H9 (cell line): ENCODE measurements at regions not wholly inside any gene's neighbourhood (a gene's known extent, or its start where the extent isn't known, plus 50 kb on each side); places are given as distances from the start of the nearest gene placed in this dataset.

ENCODE experiments used
- DNase-seq: peaks from one replicate; pipeline ENCODE4 v3.0.0-alpha.2; 2017
- H2AFZ ChIP-seq: one replicate; pipeline ENCODE4 v1.6.1; 2013; ENCODE audit warnings: mild to moderate bottlenecking, low read length, control low read depth, moderate library complexity
- H2AK5ac ChIP-seq: 2 replicates; pipeline ENCODE4 v1.6.1; 2013; ENCODE audit warnings: low read length, control low read depth, mixed read lengths; ENCODE audit not compliant: insufficient read length
- H2BK120ac ChIP-seq: one replicate; pipeline ENCODE4 v1.6.1; 2013; ENCODE audit warnings: low read depth, mild to moderate bottlenecking, low read length, control low read depth, inconsistent platforms; ENCODE audit not compliant: poor library complexity, severe bottlenecking
- H2BK12ac ChIP-seq: 2 replicates; pipeline ENCODE4 v1.6.1; 2013; ENCODE audit warnings: low read length, control low read depth, mixed read lengths, low read depth; ENCODE audit not compliant: insufficient read length
- H2BK15ac ChIP-seq: 2 replicates; pipeline ENCODE4 v1.6.1; 2013; ENCODE audit warnings: low read depth, low read length, control low read depth
- H2BK20ac ChIP-seq: one replicate; pipeline ENCODE4 v1.6.1; 2013; ENCODE audit warnings: low read depth, mild to moderate bottlenecking, low read length, control low read depth, inconsistent platforms; ENCODE audit not compliant: poor library complexity, severe bottlenecking
- H2BK5ac ChIP-seq: 2 replicates; pipeline ENCODE4 v1.6.1; 2013; ENCODE audit warnings: low read length, control low read depth, mixed read lengths; ENCODE audit not compliant: insufficient read length
- H3K14ac ChIP-seq: 2 replicates; pipeline ENCODE4 v1.6.1; 2013; ENCODE audit warnings: low read length, control low read depth; ENCODE audit not compliant: insufficient read depth
- H3K18ac ChIP-seq: 2 replicates; pipeline ENCODE4 v1.6.1; 2013; ENCODE audit warnings: low read depth, mild to moderate bottlenecking, mixed read lengths, low read length, control low read depth; ENCODE audit not compliant: insufficient read length
- H3K23ac ChIP-seq: 2 replicates; pipeline ENCODE4 v1.6.1; 2013; ENCODE audit warnings: low read length, control low read depth, mixed read lengths, low read depth; ENCODE audit not compliant: insufficient read length
- H3K23me2 ChIP-seq: 2 replicates; pipeline ENCODE4 v1.6.1; 2013; ENCODE audit warnings: low read depth, mild to moderate bottlenecking, mixed read lengths, low read length, control low read depth; ENCODE audit not compliant: insufficient read length, poor library complexity, severe bottlenecking
- H3K27ac ChIP-seq: 2 replicates; pipeline ENCODE4 v1.5.1; 2013; ENCODE audit warnings: low read length, control low read depth, mixed read lengths, low read depth; ENCODE audit not compliant: insufficient read length
- H3K27me3 ChIP-seq: 2 replicates; pipeline ENCODE4 v1.6.1; 2013; ENCODE audit warnings: low read length, control low read depth, inconsistent platforms; ENCODE audit not compliant: insufficient read depth
- H3K4ac ChIP-seq: 2 replicates; pipeline ENCODE4 v1.6.1; 2013; ENCODE audit warnings: low read depth, mild to moderate bottlenecking, control low read depth, inconsistent platforms, low read length, moderate library complexity
- H3K4me1 ChIP-seq: 2 replicates; pipeline ENCODE4 v1.6.1; 2013; ENCODE audit warnings: low read length, control low read depth, inconsistent platforms; ENCODE audit not compliant: insufficient read depth
- H3K4me2 ChIP-seq: 2 replicates; pipeline ENCODE4 v1.6.1; 2013; ENCODE audit warnings: low read length, control low read depth, mixed read lengths; ENCODE audit not compliant: insufficient read length, insufficient read depth
- H3K56ac ChIP-seq: 2 replicates; pipeline ENCODE4 v1.6.1; 2013; ENCODE audit warnings: low read depth, mild to moderate bottlenecking, mixed read lengths, low read length, control low read depth; ENCODE audit not compliant: insufficient read length
- H3K79me1 ChIP-seq: 2 replicates; pipeline ENCODE4 v1.6.1; 2013; ENCODE audit warnings: low read depth, mild to moderate bottlenecking, moderate library complexity, low read length, control low read depth, inconsistent platforms; ENCODE audit not compliant: insufficient read depth, poor library complexity, severe bottlenecking
- H3K79me2 ChIP-seq: 2 replicates; pipeline ENCODE4 v1.6.1; 2013; ENCODE audit warnings: low read length, control low read depth, inconsistent platforms; ENCODE audit not compliant: insufficient read depth
- H3K9ac ChIP-seq: 2 replicates; pipeline ENCODE4 v1.6.1; 2013; ENCODE audit warnings: low read length, control low read depth, mixed read lengths; ENCODE audit not compliant: insufficient read length; ENCODE audit errors: extremely low read depth
- H3K9me3 ChIP-seq: one replicate; pipeline ENCODE4 v1.6.1; 2013; ENCODE audit warnings: low read depth, low read length, inconsistent platforms; ENCODE audit not compliant: control insufficient read depth
- H3T11ph ChIP-seq: one replicate; pipeline ENCODE4 v1.6.1; 2013; ENCODE audit warnings: mild to moderate bottlenecking, low read length, control low read depth, inconsistent platforms
- H4K20me1 ChIP-seq: one replicate; pipeline ENCODE4 v1.6.1; 2013; ENCODE audit not compliant: control insufficient read depth, insufficient read length, insufficient read depth
- H4K5ac ChIP-seq: 2 replicates; pipeline ENCODE4 v1.6.1; 2013; ENCODE audit warnings: low read depth, mild to moderate bottlenecking, mixed read lengths, low read length, control low read depth; ENCODE audit not compliant: insufficient read length
- H4K8ac ChIP-seq: replicated peaks from 2 replicates; pipeline ENCODE4 v1.6.1; 2013; ENCODE audit warnings: low read length, control low read depth, mixed read lengths, low read depth; ENCODE audit not compliant: insufficient read length
- H4K91ac ChIP-seq: 2 replicates; pipeline ENCODE4 v1.6.1; 2013; ENCODE audit warnings: low read depth, mild to moderate bottlenecking, moderate library complexity, mixed read lengths, low read length, control low read depth; ENCODE audit not compliant: insufficient read length
- H3K27ac Mint-ChIP-seq, 3 experiments: 2 replicates in 2 of 3; 3 replicates in 1 of 3; pipeline ENCODE4 v1.8.0; 2020 to 2021; ENCODE audit warnings: mixed read lengths in 3 of 3, mild to moderate bottlenecking in 1 of 3, moderate library complexity in 1 of 3
- H3K27me3 Mint-ChIP-seq: 2 replicates; pipeline ENCODE4 v1.8.0; 2021; ENCODE audit warnings: low read depth, mild to moderate bottlenecking, moderate library complexity, mixed read lengths
- H3K36me3 Mint-ChIP-seq, 3 experiments: 2 replicates in 2 of 3; 3 replicates in 1 of 3; pipeline ENCODE4 v1.8.0; 2020 to 2021; ENCODE audit warnings: low read depth in 3 of 3, mixed read lengths in 3 of 3; ENCODE audit not compliant: insufficient read depth in 1 of 3
- H3K4me1 Mint-ChIP-seq, 2 experiments: 2 replicates each; pipeline ENCODE4 v1.8.0; 2020; ENCODE audit warnings: mixed read lengths in 2 of 2
- H3K4me3 Mint-ChIP-seq, 2 experiments: 2 replicates in 1 of 2; 3 replicates in 1 of 2; pipeline ENCODE4 v1.8.0; 2020 to 2021; ENCODE audit warnings: mild to moderate bottlenecking in 2 of 2, mixed read lengths in 2 of 2, moderate library complexity in 1 of 2
- H3K9me3 Mint-ChIP-seq, 2 experiments: 2 replicates in 1 of 2; 3 replicates in 1 of 2; pipeline ENCODE4 v1.8.0; 2020; ENCODE audit warnings: mild to moderate bottlenecking in 2 of 2, mixed read lengths in 2 of 2, moderate library complexity in 1 of 2
- WGBS: extraction: QIAGEN DNeasy Blood & Tissue Kit; methylation state at CpG from one replicate; pipeline ENCODE4 v1.1.7; 2013; ENCODE audit warnings: missing lambda C conversion rate, low lambda C conversion rate, mixed read lengths; ENCODE audit not compliant: insufficient read length; ENCODE audit errors: extremely low coverage; 5-methylcytosine and 5-hydroxymethylcytosine counted together
- TF ChIP-seq, protein P1 (sequence below): fragments of 200-600 bp; sonication (generic); conservative IDR thresholded peaks from 3 replicates; pipeline ENCODE4 v1.8.0; 2021; ENCODE audit warnings: antibody characterized with exemption, mild to moderate bottlenecking

DNA sequence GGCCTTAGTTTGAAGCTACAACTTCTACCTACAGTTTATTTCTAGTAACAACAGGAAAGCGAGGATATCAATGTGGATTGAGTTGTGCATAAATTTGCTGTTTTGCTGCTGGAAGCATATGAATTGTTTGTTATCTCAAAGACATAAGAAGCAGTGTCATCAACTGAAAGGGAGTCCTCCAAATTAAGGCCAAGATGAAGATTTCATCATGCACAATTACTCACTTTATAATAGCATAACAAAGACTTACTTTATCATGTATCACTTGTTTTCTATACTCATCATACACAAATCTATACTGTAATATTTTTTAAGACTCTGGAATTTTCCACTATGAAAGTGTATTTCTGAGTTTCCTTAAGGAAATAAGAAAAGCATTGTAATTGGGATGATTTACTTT, 136.1 kb upstream of the FANCL start:
- TF ChIP-seq, protein P1, sequence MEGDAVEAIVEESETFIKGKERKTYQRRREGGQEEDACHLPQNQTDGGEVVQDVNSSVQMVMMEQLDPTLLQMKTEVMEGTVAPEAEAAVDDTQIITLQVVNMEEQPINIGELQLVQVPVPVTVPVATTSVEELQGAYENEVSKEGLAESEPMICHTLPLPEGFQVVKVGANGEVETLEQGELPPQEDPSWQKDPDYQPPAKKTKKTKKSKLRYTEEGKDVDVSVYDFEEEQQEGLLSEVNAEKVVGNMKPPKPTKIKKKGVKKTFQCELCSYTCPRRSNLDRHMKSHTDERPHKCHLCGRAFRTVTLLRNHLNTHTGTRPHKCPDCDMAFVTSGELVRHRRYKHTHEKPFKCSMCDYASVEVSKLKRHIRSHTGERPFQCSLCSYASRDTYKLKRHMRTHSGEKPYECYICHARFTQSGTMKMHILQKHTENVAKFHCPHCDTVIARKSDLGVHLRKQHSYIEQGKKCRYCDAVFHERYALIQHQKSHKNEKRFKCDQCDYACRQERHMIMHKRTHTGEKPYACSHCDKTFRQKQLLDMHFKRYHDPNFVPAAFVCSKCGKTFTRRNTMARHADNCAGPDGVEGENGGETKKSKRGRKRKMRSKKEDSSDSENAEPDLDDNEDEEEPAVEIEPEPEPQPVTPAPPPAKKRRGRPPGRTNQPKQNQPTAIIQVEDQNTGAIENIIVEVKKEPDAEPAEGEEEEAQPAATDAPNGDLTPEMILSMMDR = no peak
- 0 out of 4 replicates have a peak, but pooled peaks cover 0 to 2% of the 10 kb centered on the region in 2 experiments for H3K4me1 Mint-ChIP-seq
- Histone ChIP-seq H4K20me1 (no peaks in the 10 kb centered on the region), H3K18ac (no peak overlapping the region), H2BK15ac (no peak overlapping the region), H3K27ac (no peak overlapping the region), H2BK5ac (no peak overlapping the region), H3K14ac (no peak overlapping the region), H3K4me1 (no peaks in the 10 kb centered on the region), H2BK20ac (no peak overlapping the region), H2BK12ac (no peak overlapping the region), H4K91ac (no peak overlapping the region), H4K8ac (no peak overlapping the region), H3K56ac (no peak overlapping the region), H3K9ac (no peak overlapping the region), H2BK120ac (no peak overlapping the region), H3K4ac (no peak overlapping the region), H3K79me1 (no peaks in the 10 kb centered on the region), H2AFZ (no peak overlapping the region), H3K4me2 (no peak overlapping the region), H3K79me2 (no peaks in the 10 kb centered on the region), H3K9me3 (no peaks in the 10 kb centered on the region), H4K5ac (no peak overlapping the region), H3K27me3 (no peaks in the 10 kb centered on the region), H2AK5ac (no peak overlapping the region), H3K23ac (no peak overlapping the region), H3K23me2 (no peaks in the 10 kb centered on the region), H3T11ph (no peak overlapping the region)
- no peaks in the 10 kb centered on the region for H3K36me3 Mint-ChIP-seq
- no peak overlapping the region for H3K27ac Mint-ChIP-seq
- no peak overlapping the region for H3K4me3 Mint-ChIP-seq
- H3K9me3 Mint-ChIP-seq = peaks cover 0 to 3% of the 10 kb centered on the region in 2 experiments; a peak in 1 of 5 replicates
- DNase-seq = no peak
- WGBS = no CpG with 5 or more reads among the region's 1 CpG
- H3K27me3 Mint-ChIP-seq = no peaks in the 10 kb centered on the region
